Fibroblast of lung (primary cell): ENCODE measurements at regions not wholly inside any gene's neighbourhood (a gene's known extent, or its start where the extent isn't known, plus 50 kb on each side); places are given as distances from the start of the nearest gene placed in this dataset.

Experiments used
- DNase-seq, 2 donors: peaks; one replicate each; pipeline versions ENCODE4 v3.0.0 to v3.0.0-alpha.2; 2010; ENCODE audit warnings: low read depth in 2 of 2
- H2AFZ ChIP-seq: 2 replicates; pipeline ENCODE4 v1.5.1; 2012; ENCODE audit warnings: low read length, control low read depth, inconsistent platforms
- H3K27ac ChIP-seq: 2 replicates; pipeline ENCODE4 v1.5.1; 2011; ENCODE audit warnings: low read length, control low read depth; ENCODE audit not compliant: insufficient read depth
- H3K27me3 ChIP-seq: 2 replicates; pipeline ENCODE4 v1.5.1; 2011; ENCODE audit warnings: mild to moderate bottlenecking, low read length; ENCODE audit not compliant: control insufficient read depth, insufficient read depth
- H3K36me3 ChIP-seq: 2 replicates; pipeline ENCODE4 v1.5.1; 2011; ENCODE audit warnings: low read length; ENCODE audit not compliant: control insufficient read depth, insufficient read depth
- H3K4me1 ChIP-seq: 2 replicates; pipeline ENCODE4 v1.5.1; 2011; ENCODE audit warnings: low read length; ENCODE audit not compliant: control insufficient read depth, insufficient read depth; ENCODE audit errors: extremely low read depth
- H3K4me2 ChIP-seq: 2 replicates; pipeline ENCODE4 v1.5.1; 2011; ENCODE audit warnings: low read length, control low read depth; ENCODE audit not compliant: insufficient read depth; ENCODE audit errors: extremely low read depth
- H3K4me3 ChIP-seq, 4 experiments: fragments of 200-600 bp in 1 of 4; sonication (generic) in 1 of 4; replicated peaks in 1 of 4; 2 replicates each; pipeline ENCODE4 v1.5.1; 2011 to 2016; ENCODE audit warnings: low read length in 4 of 4, low read depth in 3 of 4, mild to moderate bottlenecking in 3 of 4, control low read depth in 2 of 4, inconsistent platforms in 1 of 4, mixed read lengths in 1 of 4; ENCODE audit not compliant: insufficient read depth in 1 of 4; ENCODE audit errors: control extremely low read depth in 1 of 4
- H3K79me2 ChIP-seq: 2 replicates; pipeline ENCODE4 v1.5.1; 2012; ENCODE audit warnings: mild to moderate bottlenecking, low read length, inconsistent platforms; ENCODE audit not compliant: control insufficient read depth, insufficient read depth
- H3K9ac ChIP-seq: 2 replicates; pipeline ENCODE4 v1.5.1; 2011; ENCODE audit warnings: mild to moderate bottlenecking, low read length, control low read depth; ENCODE audit not compliant: insufficient read depth
- H3K9me3 ChIP-seq: 2 replicates; pipeline ENCODE4 v1.5.1; 2012; ENCODE audit warnings: low read depth, low read length; ENCODE audit not compliant: control insufficient read depth, insufficient read depth
- H4K20me1 ChIP-seq: 2 replicates; pipeline ENCODE4 v1.5.1; 2011; ENCODE audit warnings: low read length; ENCODE audit not compliant: control insufficient read depth, insufficient read depth; ENCODE audit errors: extremely low read depth
- EZH2 ChIP-seq: IDR thresholded peaks from 2 replicates; pipeline ENCODE4 v1.5.1; 2012; ENCODE audit warnings: low read length, control low read depth, mild to moderate bottlenecking; ENCODE audit errors: missing control alignments
- TF ChIP-seq, protein P1 (sequence below), 2 donors: IDR thresholded peaks in 1 of 2; conservative IDR thresholded peaks in 1 of 2; 1 replicate in 1 of 2; 2 replicates in 1 of 2; pipeline ENCODE4 v1.5.1; 2011 to 2012; ENCODE audit warnings: low read length in 2 of 2, control low read depth in 1 of 2, inconsistent platforms in 1 of 2, low read depth in 1 of 2, mild to moderate bottlenecking in 1 of 2

GRCh38 chr5:159736844-159737243 lies 179.4 kb upstream of the ADRA1B start:
- Histone ChIP-seq H3K4me1 (no peaks in the 10 kb centered on the region), H3K27me3 (no peaks in the 10 kb centered on the region)

DNA sequence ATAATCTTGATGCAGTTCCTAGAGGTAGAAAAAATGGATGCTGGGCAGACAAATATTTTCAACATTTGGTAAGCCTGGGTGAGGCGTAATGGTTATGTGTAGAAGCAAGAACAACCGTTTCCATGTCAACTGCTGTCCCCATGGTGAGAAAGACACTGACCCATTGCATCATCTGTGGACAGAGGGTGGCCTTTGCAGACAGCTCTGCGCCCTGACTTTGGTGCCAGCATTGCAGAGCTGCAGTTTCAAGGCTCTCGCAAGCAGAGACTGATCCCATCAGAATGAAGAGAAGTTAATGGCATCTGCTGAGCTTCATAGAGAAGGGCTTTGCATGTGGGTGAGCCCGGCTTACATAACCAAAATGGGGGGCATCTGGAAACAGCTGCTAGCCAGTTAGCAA lies 179.0 kb upstream of the ADRA1B start:
- Histone ChIP-seq H4K20me1 (no peaks in the 10 kb centered on the region), H3K79me2 (no peaks in the 10 kb centered on the region), H3K36me3 (no peaks in the 10 kb centered on the region), H3K9ac (no peak overlapping the region), H3K4me3 (no peak overlapping the region), H3K27me3 (no peaks in the 10 kb centered on the region), H3K4me2 (no peak overlapping the region), H3K4me1 (no peaks in the 10 kb centered on the region), H3K9me3 (no peaks in the 10 kb centered on the region), H2AFZ (no peak overlapping the region), H3K27ac (no peak overlapping the region)
- no peak for DNase-seq
- no peak for TF ChIP-seq EZH2
- TF ChIP-seq, protein P1, sequence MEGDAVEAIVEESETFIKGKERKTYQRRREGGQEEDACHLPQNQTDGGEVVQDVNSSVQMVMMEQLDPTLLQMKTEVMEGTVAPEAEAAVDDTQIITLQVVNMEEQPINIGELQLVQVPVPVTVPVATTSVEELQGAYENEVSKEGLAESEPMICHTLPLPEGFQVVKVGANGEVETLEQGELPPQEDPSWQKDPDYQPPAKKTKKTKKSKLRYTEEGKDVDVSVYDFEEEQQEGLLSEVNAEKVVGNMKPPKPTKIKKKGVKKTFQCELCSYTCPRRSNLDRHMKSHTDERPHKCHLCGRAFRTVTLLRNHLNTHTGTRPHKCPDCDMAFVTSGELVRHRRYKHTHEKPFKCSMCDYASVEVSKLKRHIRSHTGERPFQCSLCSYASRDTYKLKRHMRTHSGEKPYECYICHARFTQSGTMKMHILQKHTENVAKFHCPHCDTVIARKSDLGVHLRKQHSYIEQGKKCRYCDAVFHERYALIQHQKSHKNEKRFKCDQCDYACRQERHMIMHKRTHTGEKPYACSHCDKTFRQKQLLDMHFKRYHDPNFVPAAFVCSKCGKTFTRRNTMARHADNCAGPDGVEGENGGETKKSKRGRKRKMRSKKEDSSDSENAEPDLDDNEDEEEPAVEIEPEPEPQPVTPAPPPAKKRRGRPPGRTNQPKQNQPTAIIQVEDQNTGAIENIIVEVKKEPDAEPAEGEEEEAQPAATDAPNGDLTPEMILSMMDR (conservative IDR thresholded peaks at IDR 0.05 in 1 of 2, IDR thresholded peaks at IDR 0.05 in 1 of 2; ENCODE audit: low read depth in 1 of 2, low read length in 2 of 2): no peak

More at GRCh38 chr5:159736844-159737243, 179.4 kb upstream of the ADRA1B start:
- Histone ChIP-seq H3K36me3 (no peaks in the 10 kb centered on the region), H2AFZ (no peak overlapping the region), H3K9me3 (no peaks in the 10 kb centered on the region), H4K20me1 (no peaks in the 10 kb centered on the region), H3K4me2 (no peak overlapping the region), H3K4me3 (no peak overlapping the region), H3K9ac (no peak overlapping the region), H3K27ac (no peak overlapping the region), H3K79me2 (no peaks in the 10 kb centered on the region)
- DNase-seq: no peak
- TF ChIP-seq, protein P1 (conservative IDR thresholded peaks at IDR 0.05 in 1 of 2, IDR thresholded peaks at IDR 0.05 in 1 of 2; ENCODE audit: low read depth in 1 of 2, low read length in 2 of 2): no peak
- no peak for TF ChIP-seq EZH2

DNA sequence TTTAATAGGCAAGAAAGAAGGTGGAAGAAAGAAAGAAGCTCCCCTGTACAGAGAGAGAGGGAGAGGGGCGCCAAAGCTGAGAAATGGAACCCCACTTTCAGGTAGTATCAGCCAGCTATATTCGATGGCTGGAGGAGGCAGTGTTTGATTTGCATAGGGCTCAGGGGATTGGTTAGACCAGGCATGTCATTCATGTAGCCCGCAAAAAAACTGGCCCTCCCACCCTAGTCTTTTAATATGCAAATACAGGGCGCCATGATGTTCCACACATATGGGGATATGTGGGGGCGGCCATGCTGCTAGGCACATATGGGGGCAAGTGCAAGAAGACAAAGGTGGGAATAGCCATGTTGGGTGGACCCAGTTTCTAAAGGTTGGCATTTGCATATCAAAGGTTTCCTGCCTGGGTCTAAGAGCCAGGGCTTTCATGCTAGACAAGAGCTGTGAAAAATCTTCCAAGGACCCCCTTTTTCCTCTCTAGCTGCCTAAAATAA lies 174.4 kb upstream of the ADRA1B start:
- H3K4me1 ChIP-seq: no peaks in the 10 kb centered on the region
- no peaks in the 10 kb centered on the region for H4K20me1 ChIP-seq
- H3K4me2 ChIP-seq: no peak overlapping the region
- H2AFZ ChIP-seq: no peak overlapping the region
- H3K9ac ChIP-seq: no peak overlapping the region
- H3K9me3 ChIP-seq: no peaks in the 10 kb centered on the region
- DNase-seq: no peak
- H3K36me3 ChIP-seq: no peaks in the 10 kb centered on the region
- H3K27ac ChIP-seq: no peak overlapping the region
- no peaks in the 10 kb centered on the region for H3K79me2 ChIP-seq
- H3K27me3 ChIP-seq: no peaks in the 10 kb centered on the region
- no peak overlapping the region for H3K4me3 ChIP-seq
- TF ChIP-seq, protein P1 (conservative IDR thresholded peaks at IDR 0.05 in 1 of 2, IDR thresholded peaks at IDR 0.05 in 1 of 2; ENCODE audit: low read depth in 1 of 2, low read length in 2 of 2): no peak
- TF ChIP-seq EZH2: no peak
